CD4-positive, alpha-beta T cell (primary cell): ENCODE measurements at regions not wholly inside any gene's neighbourhood (a gene's known extent, or its start where the extent isn't known, plus 50 kb on each side); places are given as distances from the start of the nearest gene placed in this dataset.

Source experiments
- ATAC-seq: fragments of 200-7000 bp; cut with Tn5 transposase; one replicate; pipeline ENCODE4 v1.10.0; 2022; ENCODE audit warnings: mild to moderate bottlenecking; ENCODE audit not compliant: poor library complexity
- CTCF ChIA-PET: fragments of 350-600 bp; sonication (Branson Sonifier 250); formaldehyde crosslinking; loops from one replicate; lab custom pipeline; 2021; ENCODE audit warnings: antibody characterized with exemption, inconsistent platforms; lab: Charles Lee
- POLR2A ChIA-PET: fragments of 350-600 bp; sonication (Branson Sonifier 250); formaldehyde crosslinking; loops from one replicate; lab custom pipeline; 2021; ENCODE audit warnings: antibody characterized with exemption, inconsistent platforms; lab: Charles Lee
- DNase-seq, 14 experiments: peaks; one replicate each; pipeline ENCODE4 v3.0.0-alpha.2; 2013 to 2020; ENCODE audit warnings: mixed read lengths in 2 of 14
- H3K27ac ChIP-seq, 2 donors: one replicate each; pipeline versions ENCODE4 v1.5.1 to v1.7.0; 2013; ENCODE audit warnings: low read length in 2 of 2, low read depth in 1 of 2, mild to moderate bottlenecking in 1 of 2
- H3K27me3 ChIP-seq, 2 experiments: 1 replicate in 1 of 2; 2 replicates in 1 of 2; pipeline versions ENCODE4 v1.6.1 to v1.7.0; 2013; ENCODE audit warnings: low read length in 2 of 2, control low read depth in 1 of 2, mild to moderate bottlenecking in 1 of 2, moderate library complexity in 1 of 2; ENCODE audit not compliant: insufficient read depth in 2 of 2, control insufficient read depth in 1 of 2
- H3K36me3 ChIP-seq: one replicate; pipeline ENCODE4 v1.6.1; 2013; ENCODE audit warnings: low read length, control low read depth; ENCODE audit not compliant: insufficient read depth
- H3K4me1 ChIP-seq: one replicate; pipeline ENCODE4 v1.6.1; 2013; ENCODE audit warnings: low read length, control low read depth; ENCODE audit not compliant: insufficient read depth
- H3K4me3 ChIP-seq: one replicate; pipeline ENCODE4 v1.5.1; 2013; ENCODE audit warnings: mild to moderate bottlenecking, low read length, moderate library complexity
- H3K9me3 ChIP-seq, 2 experiments: 1 replicate in 1 of 2; 2 replicates in 1 of 2; pipeline versions ENCODE4 v1.6.1 to v1.7.0; 2013; ENCODE audit warnings: low read length in 2 of 2, mild to moderate bottlenecking in 2 of 2, control low read depth in 1 of 2, moderate library complexity in 1 of 2; ENCODE audit not compliant: control insufficient read depth in 1 of 2, insufficient read depth in 1 of 2
- H3K27ac Mint-ChIP-seq: one replicate; pipeline ENCODE4 v1.8.0; 2020; ENCODE audit warnings: mixed read lengths
- H3K27me3 Mint-ChIP-seq: one replicate; pipeline ENCODE4 v1.8.0; 2021; ENCODE audit warnings: mixed read lengths
- H3K36me3 Mint-ChIP-seq: one replicate; pipeline ENCODE4 v1.8.0; 2021; ENCODE audit warnings: low read depth, mixed read lengths
- H3K4me1 Mint-ChIP-seq: one replicate; pipeline ENCODE4 v1.8.0; 2021; ENCODE audit warnings: low read depth, mixed read lengths
- H3K4me3 Mint-ChIP-seq: one replicate; pipeline ENCODE4 v1.8.0; 2020; ENCODE audit warnings: mild to moderate bottlenecking, mixed read lengths
- H3K9me3 Mint-ChIP-seq: one replicate; pipeline ENCODE4 v1.8.0; 2020; ENCODE audit warnings: mixed read lengths
- intact Hi-C, 2 experiments: fragments of 100-400 bp; cut with DNase I in 1 of 2; cut with micrococcal nuclease in 1 of 2; formaldehyde crosslinking; loops; one replicate each; pipeline versions ENCODE4 v1.15.1 to v1.9.0; 2023 to 2025; cut with DNase I, micrococcal nuclease
- TF ChIP-seq, protein P1 (sequence below): fragments of 200-600 bp; IDR thresholded peaks from one replicate; pipeline ENCODE4 v1.8.0; 2022; ENCODE audit warnings: antibody characterized with exemption, mild to moderate bottlenecking

DNA sequence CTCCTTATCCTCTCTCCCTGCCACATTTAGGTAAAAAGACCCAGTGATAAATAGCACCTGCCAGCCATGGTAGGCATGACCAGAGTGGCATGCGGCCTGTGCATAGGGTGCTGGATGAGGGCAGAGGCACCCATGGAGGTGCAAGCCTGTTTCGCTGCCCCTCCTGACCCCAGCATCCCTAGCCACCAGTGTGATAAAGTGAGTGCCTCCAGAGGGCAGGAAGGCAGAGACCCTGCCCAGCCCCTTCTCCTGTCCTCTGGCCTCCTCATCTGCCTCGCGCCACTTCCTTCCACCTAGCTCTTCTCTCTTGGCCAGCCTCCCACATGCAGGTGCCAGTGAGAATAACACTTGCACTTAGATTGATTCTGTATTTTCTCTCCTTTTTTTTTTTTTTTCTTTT lies 108.3 kb upstream of the FUT8 start:
- H3K4me3 ChIP-seq, result no peak overlapping the region
- H3K4me1 ChIP-seq, result peaks cover 43% of the 10 kb centered on the region
- no peak for ATAC-seq
- no peak for DNase-seq
- POLR2A ChIA-PET, result interaction anchor here (1.2 to 1.5 kb wide), 3 partner anchors 15 to 22 kb away, joined by 4 to 10 read pairs (median 5); no protein-coding TSS in a partner anchor
- intact Hi-C loops, result no loop called here
- H3K9me3 ChIP-seq, result no peaks in the 10 kb centered on the region
- no peaks in the 10 kb centered on the region for H3K36me3 ChIP-seq
- TF ChIP-seq, protein P1, sequence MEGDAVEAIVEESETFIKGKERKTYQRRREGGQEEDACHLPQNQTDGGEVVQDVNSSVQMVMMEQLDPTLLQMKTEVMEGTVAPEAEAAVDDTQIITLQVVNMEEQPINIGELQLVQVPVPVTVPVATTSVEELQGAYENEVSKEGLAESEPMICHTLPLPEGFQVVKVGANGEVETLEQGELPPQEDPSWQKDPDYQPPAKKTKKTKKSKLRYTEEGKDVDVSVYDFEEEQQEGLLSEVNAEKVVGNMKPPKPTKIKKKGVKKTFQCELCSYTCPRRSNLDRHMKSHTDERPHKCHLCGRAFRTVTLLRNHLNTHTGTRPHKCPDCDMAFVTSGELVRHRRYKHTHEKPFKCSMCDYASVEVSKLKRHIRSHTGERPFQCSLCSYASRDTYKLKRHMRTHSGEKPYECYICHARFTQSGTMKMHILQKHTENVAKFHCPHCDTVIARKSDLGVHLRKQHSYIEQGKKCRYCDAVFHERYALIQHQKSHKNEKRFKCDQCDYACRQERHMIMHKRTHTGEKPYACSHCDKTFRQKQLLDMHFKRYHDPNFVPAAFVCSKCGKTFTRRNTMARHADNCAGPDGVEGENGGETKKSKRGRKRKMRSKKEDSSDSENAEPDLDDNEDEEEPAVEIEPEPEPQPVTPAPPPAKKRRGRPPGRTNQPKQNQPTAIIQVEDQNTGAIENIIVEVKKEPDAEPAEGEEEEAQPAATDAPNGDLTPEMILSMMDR, result no peak
- no peak overlapping the region for H3K27ac ChIP-seq
- Mint-ChIP-seq H3K27me3 (no peaks in the 10 kb centered on the region), H3K4me1 (peaks cover 69% of the 10 kb centered on the region), H3K27ac (peak overlapping the region; percentile 56), H3K9me3 (no peaks in the 10 kb centered on the region), H3K4me3 (no peak overlapping the region), H3K36me3 (no peaks in the 10 kb centered on the region)
- CTCF ChIA-PET, result no interaction called here
- no peaks in the 10 kb centered on the region for H3K27me3 ChIP-seq

DNA sequence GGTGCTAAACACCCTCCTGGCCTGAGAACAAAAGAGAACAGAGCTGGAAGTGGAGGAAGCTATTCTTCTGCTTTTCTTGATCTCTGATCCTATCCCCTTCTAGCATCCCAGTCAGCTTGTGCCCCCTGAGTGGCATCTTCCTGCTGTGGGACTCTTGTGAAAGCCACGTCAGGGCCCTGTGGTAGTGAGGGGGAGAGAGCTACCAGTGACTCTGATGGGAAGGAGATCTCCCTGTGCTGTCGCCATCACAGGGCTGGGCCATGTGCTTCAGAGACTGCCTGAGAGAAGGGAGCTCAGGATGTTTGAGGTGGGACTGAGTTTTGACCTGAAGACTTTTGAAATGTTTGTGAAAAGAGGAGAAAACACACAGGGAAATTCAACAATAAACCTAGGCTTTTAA lies 107.6 kb upstream of the FUT8 start:
- ChIA-PET POLR2A (interaction anchor here (1.0 kb wide), 1 partner anchor 107 kb away, joined by 4 read pairs; the partner anchor contains the start of gene FUT8), CTCF (interaction anchor here (0.6 kb wide), 1 partner anchor 63 kb away, joined by 5 read pairs; no protein-coding TSS in a partner anchor)
- no peaks in the 10 kb centered on the region for H3K27me3 Mint-ChIP-seq
- H3K9me3 Mint-ChIP-seq, result no peaks in the 10 kb centered on the region
- DNase-seq, result no peak
- no peak overlapping the region for H3K27ac ChIP-seq
- no peak for ATAC-seq
- intact Hi-C loops, result no loop called here
- H3K4me3 Mint-ChIP-seq, result no peak overlapping the region
- no peaks in the 10 kb centered on the region for H3K36me3 Mint-ChIP-seq
- peaks cover 62% of the 10 kb centered on the region for H3K4me1 Mint-ChIP-seq
- H3K27ac Mint-ChIP-seq, result peak overlapping the region; percentile 6
- peaks cover 36% of the 10 kb centered on the region for H3K4me1 ChIP-seq
- H3K27me3 ChIP-seq, result no peaks in the 10 kb centered on the region
- no peaks in the 10 kb centered on the region for H3K36me3 ChIP-seq
- no peaks in the 10 kb centered on the region for H3K9me3 ChIP-seq
- H3K4me3 ChIP-seq, result no peak overlapping the region
- TF ChIP-seq, protein P1, result no peak

DNA sequence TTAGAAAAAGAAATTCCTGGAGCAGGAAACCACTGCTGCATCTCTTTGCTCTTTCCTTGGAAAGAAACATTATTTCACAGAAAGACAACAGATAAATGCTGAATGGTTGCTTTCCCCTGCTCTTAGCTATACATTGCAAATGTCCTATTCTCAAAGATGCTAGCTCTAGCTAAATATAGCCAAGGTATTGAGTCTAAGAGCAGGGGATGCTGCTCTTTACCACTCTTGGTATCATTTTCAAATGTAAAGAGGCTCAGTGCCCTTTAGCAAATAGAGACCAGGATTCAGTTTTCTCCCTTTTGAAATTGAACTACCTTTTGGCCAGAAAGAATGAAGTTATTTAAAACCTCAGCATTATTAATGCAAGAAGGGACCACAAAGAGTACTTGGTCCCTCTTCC lies 104.0 kb upstream of the FUT8 start:
- TF ChIP-seq, protein P1, result no peak
- intact Hi-C loops, result no loop called here
- no peak for ATAC-seq

More for the DNA sequence above, 104.0 kb upstream of the FUT8 start:
- no peaks in the 10 kb centered on the region for H3K9me3 Mint-ChIP-seq
- peaks cover 26% of the 10 kb centered on the region for H3K4me1 Mint-ChIP-seq
- H3K27me3 Mint-ChIP-seq, result no peaks in the 10 kb centered on the region
- DNase-seq, result no peak
- H3K36me3 ChIP-seq, result no peaks in the 10 kb centered on the region
- H3K4me1 ChIP-seq, result peaks cover 12% of the 10 kb centered on the region
- H3K4me3 ChIP-seq, result no peak overlapping the region
- CTCF ChIA-PET, result no interaction called here
- H3K27ac ChIP-seq, result no peak overlapping the region
- no peak overlapping the region for H3K4me3 Mint-ChIP-seq
- H3K27ac Mint-ChIP-seq, result no peak overlapping the region
- POLR2A ChIA-PET, result no interaction called here
- no peaks in the 10 kb centered on the region for H3K9me3 ChIP-seq
- H3K27me3 ChIP-seq, result no peaks in the 10 kb centered on the region
- H3K36me3 Mint-ChIP-seq, result no peaks in the 10 kb centered on the region
